ENCODE measurements at regions not wholly inside any gene's neighbourhood (a gene's known extent, or its start where the extent isn't known, plus 50 kb on each side); places are given as distances from the start of the nearest gene placed in this dataset.

DNA sequence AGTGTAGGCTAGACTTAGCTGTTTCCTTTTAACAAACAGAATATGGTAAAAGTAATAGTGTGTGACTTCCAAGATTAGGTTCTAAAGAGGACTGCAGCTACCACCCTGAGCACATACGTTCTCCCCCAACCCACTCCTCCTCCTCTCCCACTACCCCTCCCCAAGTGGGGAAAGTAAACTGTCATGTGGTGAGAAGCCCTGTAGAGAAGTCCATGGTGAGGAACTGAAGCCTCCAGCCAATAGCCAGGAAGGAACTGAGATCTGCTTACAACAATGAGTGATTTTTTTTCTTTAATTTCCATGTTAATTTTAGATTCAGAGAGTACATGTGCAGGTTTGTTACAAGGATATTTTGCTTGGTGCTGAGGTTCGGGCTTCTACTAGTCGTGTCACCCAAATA is 57.0 kb upstream of the EGLN3 start:
- no peak for DNase-seq

DNA sequence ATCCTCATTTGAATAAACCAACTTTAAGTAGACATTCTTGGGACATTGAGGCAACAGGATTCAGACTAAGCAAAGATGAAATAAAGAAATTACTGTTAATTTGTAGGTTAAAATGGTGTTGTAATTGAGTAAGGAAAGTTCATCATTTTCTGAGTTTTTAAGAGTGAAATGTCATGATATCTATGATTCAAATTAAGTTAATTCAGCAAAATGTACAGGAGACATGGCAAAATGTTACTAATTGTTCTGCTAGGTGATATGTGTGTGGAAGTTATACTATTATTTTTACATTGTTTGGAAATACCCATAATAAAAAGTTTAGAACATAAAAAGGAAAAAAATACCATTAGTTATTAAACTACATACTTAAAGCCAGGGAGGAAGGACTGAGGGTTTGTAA is 55.0 kb upstream of the EGLN3 start:
- no peak for DNase-seq

GRCh38 chr14:34004881-34005280 is 54.0 kb upstream of the EGLN3 start:
- no peak for DNase-seq

- DNase-seq, result no peak
Observed at GRCh38 chr14:34003691-34004090, 52.8 kb upstream of the EGLN3 start.

- DNase-seq, result no peak
Observed at GRCh38 chr14:34003082-34003668, 52.3 kb upstream of the EGLN3 start.
